Body of pancreas (tissue), 4 donors: ENCODE measurements at regions not wholly inside any gene's neighbourhood (a gene's known extent, or its start where the extent isn't known, plus 50 kb on each side); places are given as distances from the start of the nearest gene placed in this dataset.

ENCODE experiments used
- CTCF ChIP-seq, 7 experiments: fragments of 450-650 bp in 4 of 7; fragments of 200-600 bp in 3 of 7; sonication (generic) in 3 of 7; IDR thresholded peaks; one replicate each; pipeline ENCODE4 v1.5.1; 2016 to 2019; ENCODE audit warnings: antibody characterized with exemption in 7 of 7
- POLR2A ChIP-seq, 3 donors: fragments of 450-650 bp; IDR thresholded peaks; one replicate each; pipeline ENCODE4 v1.6.1; 2016; ENCODE audit warnings: antibody characterized with exemption in 3 of 3, mild to moderate bottlenecking in 2 of 3

GRCh38 chr10:8405596-8405995 lies 351.1 kb downstream of the GATA3 start:
- no peak for TF ChIP-seq CTCF (IDR thresholded peaks at IDR 0.05)
- TF ChIP-seq POLR2A (IDR thresholded peaks at IDR 0.05) = no peak
